22Rv1 (cell line): ENCODE measurements at regions not wholly inside any gene's neighbourhood (a gene's known extent, or its start where the extent isn't known, plus 50 kb on each side); places are given as distances from the start of the nearest gene placed in this dataset.

Source experiments
- ZFX ChIP-seq: fragments of 450-650 bp; IDR thresholded peaks from 2 replicates; pipeline ENCODE4 v1.6.1; 2017; ENCODE audit warnings: antibody characterized with exemption, borderline replicate concordance
- TF ChIP-seq, protein P1 (sequence below): fragments of 450-650 bp; IDR thresholded peaks from 2 replicates; pipeline ENCODE4 v1.5.1; 2017; ENCODE audit warnings: mild to moderate bottlenecking

- TF ChIP-seq, protein P1, sequence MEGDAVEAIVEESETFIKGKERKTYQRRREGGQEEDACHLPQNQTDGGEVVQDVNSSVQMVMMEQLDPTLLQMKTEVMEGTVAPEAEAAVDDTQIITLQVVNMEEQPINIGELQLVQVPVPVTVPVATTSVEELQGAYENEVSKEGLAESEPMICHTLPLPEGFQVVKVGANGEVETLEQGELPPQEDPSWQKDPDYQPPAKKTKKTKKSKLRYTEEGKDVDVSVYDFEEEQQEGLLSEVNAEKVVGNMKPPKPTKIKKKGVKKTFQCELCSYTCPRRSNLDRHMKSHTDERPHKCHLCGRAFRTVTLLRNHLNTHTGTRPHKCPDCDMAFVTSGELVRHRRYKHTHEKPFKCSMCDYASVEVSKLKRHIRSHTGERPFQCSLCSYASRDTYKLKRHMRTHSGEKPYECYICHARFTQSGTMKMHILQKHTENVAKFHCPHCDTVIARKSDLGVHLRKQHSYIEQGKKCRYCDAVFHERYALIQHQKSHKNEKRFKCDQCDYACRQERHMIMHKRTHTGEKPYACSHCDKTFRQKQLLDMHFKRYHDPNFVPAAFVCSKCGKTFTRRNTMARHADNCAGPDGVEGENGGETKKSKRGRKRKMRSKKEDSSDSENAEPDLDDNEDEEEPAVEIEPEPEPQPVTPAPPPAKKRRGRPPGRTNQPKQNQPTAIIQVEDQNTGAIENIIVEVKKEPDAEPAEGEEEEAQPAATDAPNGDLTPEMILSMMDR = no peak
- no peak for TF ChIP-seq ZFX
These were observed 199.1 kb downstream of the ZFP36L2 start for GRCh38 chr2:43027097-43027873.
